ENCODE measurements at regions not wholly inside any gene's neighbourhood (a gene's known extent, or its start where the extent isn't known, plus 50 kb on each side); places are given as distances from the start of the nearest gene placed in this dataset.

DNA sequence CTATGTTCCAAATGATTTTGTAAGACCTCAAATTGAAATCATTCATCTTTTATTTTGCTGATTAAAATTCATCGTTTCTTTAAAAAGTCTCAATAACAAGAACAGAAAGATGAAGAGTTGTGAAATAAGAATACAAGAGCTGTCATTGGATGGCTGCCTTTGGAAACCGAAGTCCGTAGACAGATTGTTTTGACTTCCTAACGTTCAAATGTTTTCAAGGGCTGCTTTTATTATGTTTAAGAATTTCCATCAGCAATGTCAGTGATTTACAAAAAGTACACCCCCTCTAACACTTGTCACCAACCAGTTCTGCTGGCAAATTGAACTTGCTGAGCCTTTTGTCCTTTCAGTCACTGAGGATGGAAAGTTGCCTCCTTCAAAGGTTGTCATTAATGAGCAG, 89.6 kb downstream of the KCNE4 start:
- H3K4me3 ChIP-seq: no peak overlapping the region
- no peak for TF ChIP-seq POLR2A (IDR thresholded peaks at IDR 0.05)
- no peak for TF ChIP-seq CTCF (IDR thresholded peaks at IDR 0.05)
- no peak for TF ChIP-seq POLR2AphosphoS5 (IDR thresholded peaks at IDR 0.05)
- no peaks in the 10 kb centered on the region for H3K9me3 ChIP-seq
- WGBS: 77% methylated on average over 4 of the region's 4 CpGs
- H3K36me3 ChIP-seq: no peaks in the 10 kb centered on the region
- no peak for DNase-seq (ENCODE audit: low spot score)
- intact Hi-C loops (cut with DNase I): no loop called here
- no peaks in the 10 kb centered on the region for H3K4me1 ChIP-seq (replicated peaks)
- H3K27me3 ChIP-seq (replicated peaks; ENCODE audit: insufficient read depth): no peaks in the 10 kb centered on the region
- no peak overlapping the region for H3K27ac ChIP-seq

DNA sequence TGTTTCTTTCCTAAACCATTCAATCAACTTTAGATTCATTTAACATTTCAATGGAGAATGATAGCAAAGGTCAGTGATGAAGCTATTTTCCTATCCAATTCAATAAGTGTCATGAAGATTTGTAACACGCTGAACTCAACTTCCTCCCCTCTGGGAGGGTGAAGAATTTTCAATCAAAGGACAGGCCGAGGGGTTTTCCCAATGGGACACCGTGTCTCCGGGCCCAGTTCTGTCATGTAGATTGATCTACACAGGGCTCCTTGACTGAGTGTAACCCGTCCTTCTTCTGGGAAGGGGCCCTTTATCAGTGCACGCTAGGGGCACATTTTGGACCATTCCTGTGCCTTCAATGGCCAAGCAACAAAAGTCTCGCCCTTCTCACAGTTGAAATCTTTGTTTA, 90.1 kb downstream of the KCNE4 start:
- no peaks in the 10 kb centered on the region for H3K4me1 ChIP-seq (replicated peaks)
- H3K27me3 ChIP-seq (replicated peaks; ENCODE audit: insufficient read depth): no peaks in the 10 kb centered on the region
- TF ChIP-seq POLR2AphosphoS5 (IDR thresholded peaks at IDR 0.05) (no peak), POLR2A (IDR thresholded peaks at IDR 0.05) (no peak), CTCF (IDR thresholded peaks at IDR 0.05) (no peak)
- no peaks in the 10 kb centered on the region for H3K9me3 ChIP-seq
- no peaks in the 10 kb centered on the region for H3K36me3 ChIP-seq
- WGBS: 91% methylated on average over 7 of the region's 7 CpGs
- DNase-seq (ENCODE audit: low spot score): no peak
- no peak overlapping the region for H3K4me3 ChIP-seq
- no peak overlapping the region for H3K27ac ChIP-seq
- intact Hi-C loops (cut with DNase I): no loop called here

DNA sequence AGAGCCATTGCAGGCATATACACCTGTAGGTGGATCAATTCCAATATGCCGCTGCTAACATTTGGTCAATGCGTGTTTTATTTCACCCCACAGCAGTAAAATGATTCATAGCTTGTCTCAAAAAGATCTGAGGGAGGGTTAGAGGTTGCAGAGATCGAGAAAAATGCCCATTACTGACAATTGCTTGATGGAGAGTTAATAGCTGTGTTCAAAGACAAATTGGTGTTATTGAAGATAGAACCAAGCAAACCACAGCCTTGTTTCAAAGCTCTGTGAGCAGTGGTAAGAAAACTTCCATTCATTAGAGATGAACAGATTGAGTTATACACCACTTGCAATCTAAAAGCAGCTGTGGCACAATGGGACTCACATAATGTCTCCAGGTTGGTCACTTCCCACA, 95.4 kb downstream of the KCNE4 start:
- WGBS: 44% methylated on average over 3 of the region's 3 CpGs
- intact Hi-C loops (cut with DNase I): no loop called here
- Histone ChIP-seq H3K27ac (no peak overlapping the region), H3K4me1 (replicated peaks) (no peaks in the 10 kb centered on the region), H3K36me3 (no peaks in the 10 kb centered on the region), H3K4me3 (no peak overlapping the region), H3K9me3 (no peaks in the 10 kb centered on the region), H3K27me3 (replicated peaks; ENCODE audit: insufficient read depth) (no peaks in the 10 kb centered on the region)
- no peak for TF ChIP-seq POLR2A (IDR thresholded peaks at IDR 0.05)
- TF ChIP-seq CTCF (IDR thresholded peaks at IDR 0.05): no peak
- no peak for TF ChIP-seq POLR2AphosphoS5 (IDR thresholded peaks at IDR 0.05)
- no peak for DNase-seq (ENCODE audit: low spot score)

- Histone ChIP-seq H3K27me3 (replicated peaks; ENCODE audit: insufficient read depth) (no peaks in the 10 kb centered on the region), H3K36me3 (no peaks in the 10 kb centered on the region), H3K9me3 (no peaks in the 10 kb centered on the region), H3K27ac (no peak overlapping the region), H3K4me3 (no peak overlapping the region), H3K4me1 (replicated peaks) (no peaks in the 10 kb centered on the region)
- intact Hi-C loops (cut with DNase I): no loop called here
- no peak for TF ChIP-seq POLR2A (IDR thresholded peaks at IDR 0.05)
- no peak for TF ChIP-seq POLR2AphosphoS5 (IDR thresholded peaks at IDR 0.05)
- no peak for TF ChIP-seq CTCF (IDR thresholded peaks at IDR 0.05)
- DNase-seq (ENCODE audit: low spot score): no peak
- WGBS: 98% methylated on average over 3 of the region's 3 CpGs
Measured at GRCh38 chr2:223148516-223148915, 96.5 kb downstream of the KCNE4 start.

- intact Hi-C loops (cut with DNase I): no loop called here
- no peak for TF ChIP-seq POLR2AphosphoS5 (IDR thresholded peaks at IDR 0.05)
- TF ChIP-seq CTCF (IDR thresholded peaks at IDR 0.05): no peak
- no peak for TF ChIP-seq POLR2A (IDR thresholded peaks at IDR 0.05)
- Histone ChIP-seq H3K36me3 (no peaks in the 10 kb centered on the region), H3K27me3 (replicated peaks; ENCODE audit: insufficient read depth) (no peaks in the 10 kb centered on the region), H3K9me3 (no peaks in the 10 kb centered on the region), H3K4me3 (no peak overlapping the region), H3K4me1 (replicated peaks) (no peaks in the 10 kb centered on the region), H3K27ac (no peak overlapping the region)
- DNase-seq (ENCODE audit: low spot score): no peak
Measured at GRCh38 chr2:223155956-223156355, 104.0 kb downstream of the KCNE4 start.
